Kidney epithelial cell (primary cell): ENCODE measurements at regions not wholly inside any gene's neighbourhood (a gene's known extent, or its start where the extent isn't known, plus 50 kb on each side); places are given as distances from the start of the nearest gene placed in this dataset.
"Not testable (repeated sequence)": the region's sequence is repeated elsewhere in the genome, so short reads cannot be mapped to it uniquely, and the experiment has no call there.

Source experiments
- DNase-seq: peaks from one replicate; pipeline ENCODE4 v3.0.0-alpha.2; 2010; ENCODE audit warnings: low read depth
- H3K27me3 ChIP-seq: 2 replicates; pipeline ENCODE4 v1.6.0; 2011; ENCODE audit warnings: low read length; ENCODE audit not compliant: control insufficient read depth, insufficient read depth
- H3K36me3 ChIP-seq: 2 replicates; pipeline ENCODE4 v1.5.1; 2011; ENCODE audit warnings: low read length; ENCODE audit not compliant: control insufficient read depth, insufficient read depth
- H3K4me3 ChIP-seq: 2 replicates; pipeline ENCODE4 v1.5.1; 2011; ENCODE audit warnings: low read depth, mild to moderate bottlenecking, control low read depth, low read length
- TF ChIP-seq, protein P1 (sequence below): IDR thresholded peaks from 2 replicates; pipeline ENCODE4 v1.5.1; 2011; ENCODE audit warnings: mild to moderate bottlenecking, moderate library complexity, low read length, control low read depth, inconsistent platforms; ENCODE audit not compliant: insufficient read depth, poor library complexity, severe bottlenecking

DNA sequence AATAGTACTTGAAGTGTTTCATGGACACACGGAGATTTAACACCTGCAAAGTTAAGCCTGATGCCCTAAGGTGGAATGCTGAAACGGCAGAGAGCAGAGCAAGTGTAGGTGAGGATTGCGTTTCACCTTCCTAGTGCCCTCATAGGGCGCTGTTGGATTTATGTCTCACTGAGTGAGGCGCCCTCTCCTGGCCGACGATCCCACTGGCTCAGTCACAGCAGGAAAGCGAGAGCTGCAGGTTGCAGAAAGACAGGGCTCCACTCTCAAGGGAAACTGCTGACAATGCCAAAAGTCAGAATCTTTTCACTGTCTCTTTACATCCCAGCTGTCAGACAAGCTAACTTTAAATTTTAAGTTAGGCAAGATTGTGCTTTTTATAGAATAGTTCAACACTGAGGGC, 127.6 kb downstream of the POTEC start:
- TF ChIP-seq, protein P1, sequence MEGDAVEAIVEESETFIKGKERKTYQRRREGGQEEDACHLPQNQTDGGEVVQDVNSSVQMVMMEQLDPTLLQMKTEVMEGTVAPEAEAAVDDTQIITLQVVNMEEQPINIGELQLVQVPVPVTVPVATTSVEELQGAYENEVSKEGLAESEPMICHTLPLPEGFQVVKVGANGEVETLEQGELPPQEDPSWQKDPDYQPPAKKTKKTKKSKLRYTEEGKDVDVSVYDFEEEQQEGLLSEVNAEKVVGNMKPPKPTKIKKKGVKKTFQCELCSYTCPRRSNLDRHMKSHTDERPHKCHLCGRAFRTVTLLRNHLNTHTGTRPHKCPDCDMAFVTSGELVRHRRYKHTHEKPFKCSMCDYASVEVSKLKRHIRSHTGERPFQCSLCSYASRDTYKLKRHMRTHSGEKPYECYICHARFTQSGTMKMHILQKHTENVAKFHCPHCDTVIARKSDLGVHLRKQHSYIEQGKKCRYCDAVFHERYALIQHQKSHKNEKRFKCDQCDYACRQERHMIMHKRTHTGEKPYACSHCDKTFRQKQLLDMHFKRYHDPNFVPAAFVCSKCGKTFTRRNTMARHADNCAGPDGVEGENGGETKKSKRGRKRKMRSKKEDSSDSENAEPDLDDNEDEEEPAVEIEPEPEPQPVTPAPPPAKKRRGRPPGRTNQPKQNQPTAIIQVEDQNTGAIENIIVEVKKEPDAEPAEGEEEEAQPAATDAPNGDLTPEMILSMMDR = peak; percentile 44
- not testable (repeated sequence) for H3K4me3 ChIP-seq, H3K36me3 ChIP-seq, H3K27me3 ChIP-seq, DNase-seq

DNA sequence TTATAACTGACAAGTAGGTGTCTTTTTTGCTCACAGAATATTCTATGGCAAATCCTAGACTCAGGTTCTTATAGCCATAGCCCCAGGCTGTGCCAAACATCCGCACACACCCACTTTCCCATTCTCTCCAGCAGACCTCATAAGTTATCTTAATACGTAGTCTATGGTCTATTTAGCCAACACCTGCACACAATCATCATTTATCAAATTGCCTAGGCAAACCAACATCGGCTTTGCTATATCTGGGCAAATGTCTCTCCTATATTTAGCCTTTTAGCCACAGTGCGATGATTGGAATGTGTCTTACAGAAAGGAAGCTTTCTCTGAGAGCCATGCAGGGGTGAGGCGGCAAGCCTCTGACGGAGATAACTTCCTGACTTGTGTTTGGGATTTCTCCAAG, 128.0 kb downstream of the POTEC start:
- not testable (repeated sequence) for H3K4me3 ChIP-seq, DNase-seq, H3K27me3 ChIP-seq, H3K36me3 ChIP-seq

DNA sequence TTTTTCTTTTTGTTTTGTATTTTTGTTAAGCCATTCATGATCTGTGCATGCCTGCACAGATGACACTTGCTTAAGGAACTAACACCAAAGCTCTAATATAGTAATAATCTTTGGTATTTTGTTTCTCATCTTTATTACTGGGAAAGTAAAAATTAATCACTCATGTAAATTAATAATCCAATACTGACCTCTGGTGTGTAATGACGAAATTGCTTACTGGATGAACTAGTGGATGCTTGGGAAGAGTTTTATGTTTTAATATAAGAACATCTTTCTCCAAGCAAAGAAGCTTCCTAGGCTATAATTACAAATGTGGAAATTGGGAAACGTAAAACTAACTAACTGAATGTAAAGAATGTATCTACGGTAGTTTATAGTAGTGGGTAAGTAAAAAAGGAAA, 147.9 kb downstream of the POTEC start:
- DNase-seq, H3K4me3 ChIP-seq, H3K27me3 ChIP-seq, H3K36me3 ChIP-seq: not testable (repeated sequence)

DNA sequence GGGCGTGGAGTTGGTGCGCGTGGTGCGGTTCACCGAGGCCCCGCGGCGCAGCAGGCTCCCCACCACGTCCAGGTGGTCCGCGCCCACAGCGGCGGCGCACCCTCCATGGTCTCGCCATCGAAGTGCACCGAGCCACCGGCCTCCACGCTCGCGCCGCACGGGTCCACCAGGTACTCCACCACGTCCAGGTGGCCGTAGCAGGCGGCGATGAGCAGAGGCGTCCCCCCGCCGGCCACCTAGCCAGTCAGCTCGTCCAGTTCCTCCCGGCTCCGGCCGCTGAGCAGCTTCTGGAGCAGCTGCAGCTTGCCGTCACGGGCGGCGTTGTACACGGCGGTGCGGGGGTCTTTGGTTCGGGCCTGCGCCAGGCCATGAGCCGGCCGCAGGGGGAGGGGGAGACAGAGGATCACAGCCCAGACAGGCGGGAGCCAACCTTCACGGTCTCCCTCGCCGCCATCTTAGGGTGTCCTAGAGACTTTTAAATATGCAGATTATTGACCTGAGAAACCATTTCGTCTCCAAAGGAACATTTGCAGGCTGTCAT, 149.8 kb downstream of the POTEC start:
- DNase-seq, H3K36me3 ChIP-seq, H3K4me3 ChIP-seq, H3K27me3 ChIP-seq: not testable (repeated sequence)

DNA sequence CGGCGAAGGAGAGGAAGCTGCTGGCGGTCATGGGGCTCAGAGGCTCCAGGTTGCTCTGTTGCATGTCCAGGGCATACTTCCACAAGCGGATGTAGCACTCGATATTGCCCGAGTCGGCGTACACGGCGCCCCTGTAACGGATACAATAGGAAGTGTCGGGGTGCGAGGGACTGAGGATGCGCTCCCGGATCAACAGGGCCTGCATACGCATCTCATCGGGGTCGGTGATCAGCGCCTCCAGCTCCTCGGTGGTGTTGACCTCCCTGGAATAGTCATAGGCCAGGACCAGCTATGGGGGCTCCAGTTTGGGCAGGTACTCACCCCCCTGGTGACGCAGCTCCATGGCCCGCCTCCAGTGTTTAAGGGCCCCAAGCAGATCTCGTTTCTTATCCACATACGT, 150.8 kb downstream of the POTEC start:
- not testable (repeated sequence) for H3K27me3 ChIP-seq, DNase-seq, H3K36me3 ChIP-seq, H3K4me3 ChIP-seq

DNA sequence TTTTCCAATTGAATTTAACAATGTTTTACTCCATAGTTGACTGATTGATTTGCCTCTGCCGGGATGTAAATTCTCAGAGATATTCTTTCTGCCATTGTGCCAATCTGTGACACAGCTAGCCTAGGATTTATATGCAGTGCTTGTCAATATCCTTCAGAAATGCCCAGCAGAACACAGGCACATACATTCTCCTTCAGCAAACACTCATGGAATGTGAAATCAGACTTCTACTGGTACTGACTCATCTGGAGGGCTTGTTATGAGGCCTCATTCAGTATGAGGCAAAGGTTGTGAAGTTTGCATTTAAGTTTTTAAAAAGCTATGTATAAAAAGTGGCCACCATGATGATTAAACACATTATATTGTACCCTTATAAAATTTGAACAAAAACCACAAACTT, 158.4 kb downstream of the POTEC start:
- H3K27me3 ChIP-seq, H3K36me3 ChIP-seq, DNase-seq, H3K4me3 ChIP-seq: not testable (repeated sequence)

DNA sequence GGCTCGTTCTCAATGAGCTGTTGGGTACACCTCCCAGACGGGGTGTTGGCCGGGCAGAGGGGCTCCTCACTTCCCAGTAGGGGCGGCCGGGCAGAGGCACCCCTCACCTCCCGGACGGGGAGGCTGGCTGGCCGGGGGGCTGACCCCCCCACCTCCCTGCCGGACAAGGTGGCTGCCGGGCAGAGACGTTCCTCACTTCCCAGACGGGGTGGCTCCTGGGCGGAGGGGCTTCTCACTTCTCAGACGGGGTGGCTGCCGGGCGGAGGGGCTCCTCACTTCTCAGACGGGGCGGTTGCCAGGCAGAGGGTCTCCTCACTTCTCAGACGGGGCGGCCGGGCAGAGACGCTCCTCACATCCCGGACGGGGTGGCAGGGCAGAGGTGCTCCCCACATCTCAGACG, 160.7 kb downstream of the POTEC start:
- H3K27me3 ChIP-seq, H3K36me3 ChIP-seq, H3K4me3 ChIP-seq, DNase-seq: not testable (repeated sequence)

DNA sequence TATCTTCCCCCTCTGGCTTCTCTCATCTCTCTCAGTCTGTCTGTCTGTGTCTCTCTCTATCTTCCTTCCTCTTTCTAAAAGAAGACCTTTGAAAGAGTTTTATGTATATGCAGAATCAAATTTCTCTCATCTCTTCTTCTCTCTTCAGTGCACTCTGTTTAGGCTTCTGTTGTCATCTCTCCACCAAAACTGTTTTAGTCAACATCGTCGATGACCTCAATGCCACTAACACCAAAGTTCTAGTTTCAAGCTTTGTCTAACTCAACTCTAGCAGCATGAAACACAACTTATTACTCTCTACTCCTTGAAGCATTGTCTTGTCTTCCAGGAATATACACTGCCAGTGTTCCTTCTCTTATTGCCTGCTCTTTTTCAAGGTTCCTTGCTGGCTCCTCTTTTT, 163.9 kb downstream of the POTEC start:
- not testable (repeated sequence) for H3K27me3 ChIP-seq, H3K36me3 ChIP-seq, DNase-seq, H3K4me3 ChIP-seq

DNA sequence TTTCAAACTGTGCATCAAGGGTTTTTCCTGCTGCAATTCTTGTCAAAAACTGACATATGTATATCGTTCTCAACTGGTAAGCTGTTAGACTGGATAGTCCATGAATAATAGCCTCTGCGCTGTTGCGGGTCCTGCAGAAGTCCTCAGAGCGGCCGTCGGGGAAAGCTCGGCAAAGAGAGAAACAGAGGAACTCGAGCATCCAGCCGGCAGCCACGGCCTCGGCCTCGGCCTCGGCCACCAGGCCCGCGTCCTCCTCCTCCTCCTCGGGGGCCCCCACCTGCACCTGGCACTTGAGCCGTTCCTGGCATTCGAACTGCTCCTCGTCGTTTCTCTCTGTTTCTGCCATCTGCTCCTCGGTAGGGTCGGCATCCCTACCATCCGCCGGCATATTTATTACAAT, 165.0 kb downstream of the POTEC start:
- not testable (repeated sequence) for DNase-seq, H3K27me3 ChIP-seq, H3K36me3 ChIP-seq, H3K4me3 ChIP-seq

DNA sequence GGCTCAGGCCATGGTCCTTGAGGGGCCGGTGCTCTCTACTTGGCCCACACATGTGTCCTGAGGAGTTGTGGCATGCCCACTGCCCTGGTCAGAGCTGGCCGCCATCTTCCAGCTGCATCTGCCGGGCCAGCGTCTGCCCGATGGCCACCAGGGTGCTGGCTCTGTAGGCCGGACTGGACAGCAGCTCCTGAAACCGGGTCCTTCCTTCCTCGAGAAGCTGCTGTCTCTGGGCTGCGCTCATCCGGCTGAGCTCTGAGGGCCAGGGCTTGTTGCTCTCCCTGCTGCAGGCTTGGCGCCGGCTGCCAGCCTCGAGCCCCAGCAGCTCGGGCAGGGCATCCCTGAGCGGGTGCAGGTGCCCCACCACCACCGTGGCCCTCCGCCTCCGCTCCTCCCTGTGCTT, 182.1 kb downstream of the POTEC start:
- H3K27me3 ChIP-seq, H3K4me3 ChIP-seq, DNase-seq, H3K36me3 ChIP-seq: not testable (repeated sequence)

DNA sequence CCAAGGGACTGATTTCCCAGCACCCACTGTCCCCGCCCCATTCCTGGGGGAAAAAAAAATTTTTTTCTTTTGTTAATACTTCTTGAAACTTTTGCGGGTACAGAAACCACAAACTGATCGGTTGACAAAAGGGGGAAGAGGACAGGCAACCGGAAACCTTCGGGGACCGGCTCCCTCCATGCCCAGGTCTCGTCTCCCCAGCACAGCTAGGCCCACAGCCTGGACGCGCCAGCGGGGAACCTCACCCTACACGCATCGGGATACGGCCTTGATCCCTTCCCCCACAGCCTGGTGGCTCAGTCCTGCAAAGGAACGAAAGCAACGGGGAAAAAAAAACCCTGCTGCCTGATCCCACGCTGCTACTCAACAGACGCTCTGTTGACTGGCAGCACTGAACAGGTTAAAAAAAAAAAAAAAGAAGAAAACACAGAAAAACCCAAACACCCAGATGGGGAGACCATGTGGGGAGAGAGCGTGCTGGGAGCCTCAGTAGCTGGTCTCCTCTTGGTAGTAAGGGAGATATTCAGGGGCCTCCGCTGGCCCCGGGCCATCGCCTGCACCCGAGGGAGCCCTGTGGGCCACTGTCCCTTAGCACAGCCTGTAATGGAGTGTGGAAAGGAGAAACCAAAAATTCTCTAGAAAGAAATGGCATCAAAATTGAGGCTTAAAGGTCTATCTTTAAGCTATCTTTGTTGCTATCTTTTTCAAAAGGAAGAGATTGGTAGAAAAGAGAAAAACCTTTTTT, 185.7 kb downstream of the POTEC start:
- not testable (repeated sequence) for H3K36me3 ChIP-seq, H3K27me3 ChIP-seq, DNase-seq, H3K4me3 ChIP-seq

DNA sequence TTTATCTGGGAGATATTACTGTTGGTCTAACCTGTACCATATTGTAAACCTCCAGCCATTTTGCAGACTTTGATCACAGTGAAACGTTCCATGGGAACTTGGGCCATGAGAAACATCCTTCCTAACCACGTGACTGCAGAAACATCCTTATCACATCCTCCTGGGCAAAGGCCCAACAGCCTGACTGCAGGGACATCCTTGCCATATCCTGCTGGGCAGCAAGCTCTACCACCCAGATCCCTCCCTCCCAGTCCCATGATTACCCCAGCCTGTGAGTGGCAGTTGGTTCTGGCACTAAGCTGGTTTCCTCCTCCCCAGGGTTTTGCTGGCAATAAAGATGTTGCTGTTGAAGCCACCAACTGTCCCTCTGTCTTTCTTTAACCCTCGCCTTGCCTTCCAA, 201.2 kb downstream of the POTEC start:
- not testable (repeated sequence) for H3K27me3 ChIP-seq, H3K36me3 ChIP-seq, H3K4me3 ChIP-seq, DNase-seq

DNA sequence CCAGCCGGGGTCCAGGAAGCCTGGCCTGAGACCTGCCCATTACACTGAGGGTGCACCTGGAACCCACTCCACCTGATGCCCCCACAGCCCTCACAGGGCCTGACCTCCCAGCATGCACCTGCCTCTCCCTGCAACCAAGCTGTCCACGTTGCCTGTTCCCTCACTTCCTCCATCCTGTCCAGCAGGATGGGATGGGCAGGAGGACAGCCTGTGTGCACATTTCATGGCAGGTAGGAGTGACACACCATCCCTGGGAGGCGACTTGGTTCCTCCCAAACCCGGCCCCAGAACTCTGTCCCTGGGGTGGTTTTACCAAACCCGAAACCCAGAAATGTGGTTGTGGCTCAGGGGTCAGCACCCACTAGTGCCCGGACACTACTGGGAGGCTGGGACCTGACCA, 203.8 kb upstream of the ZNF519 start:
- not testable (repeated sequence) for H3K4me3 ChIP-seq, H3K27me3 ChIP-seq, H3K36me3 ChIP-seq, DNase-seq

DNA sequence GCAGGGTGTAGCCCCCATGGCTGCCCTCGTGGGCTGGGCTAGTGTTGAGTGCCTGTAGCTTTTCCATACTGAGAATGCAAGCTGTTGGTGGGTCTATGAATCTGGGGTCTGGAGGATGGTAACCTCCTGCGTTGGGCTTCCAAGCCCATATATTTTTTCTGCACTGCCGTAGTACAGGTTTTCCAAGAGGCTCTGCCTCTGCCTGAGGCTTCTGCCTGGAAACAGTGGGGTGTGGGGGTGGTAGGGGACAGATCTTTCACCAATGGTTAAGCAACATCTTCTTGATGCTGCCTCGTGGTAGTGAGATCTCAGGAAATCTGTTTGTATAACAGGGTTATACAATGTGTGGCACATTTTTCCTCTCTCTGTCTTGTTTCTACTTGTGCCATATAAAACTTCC, 189.0 kb upstream of the ZNF519 start:
- H3K27me3 ChIP-seq, DNase-seq, H3K36me3 ChIP-seq, H3K4me3 ChIP-seq: not testable (repeated sequence)

DNA sequence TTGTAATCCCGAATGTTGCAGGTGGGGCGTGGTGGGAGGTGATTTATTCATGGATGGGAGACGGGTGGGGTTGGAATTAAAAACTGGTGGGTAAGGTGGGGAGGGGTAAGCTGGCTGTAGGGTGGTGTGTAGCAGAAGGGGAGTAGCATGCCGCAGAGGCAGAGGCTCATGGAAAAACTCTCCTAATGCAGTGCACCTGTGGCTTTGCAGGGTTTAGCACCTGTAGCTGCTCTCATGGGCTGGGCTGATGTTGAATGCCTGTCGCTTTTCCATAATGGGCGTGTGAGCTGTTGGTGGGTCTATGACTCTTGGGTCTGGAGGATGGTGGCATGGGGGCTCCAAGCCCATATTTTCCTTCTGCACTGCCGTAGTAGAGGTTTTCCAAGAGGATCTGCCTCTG, 169.0 kb upstream of the ZNF519 start:
- not testable (repeated sequence) for H3K27me3 ChIP-seq, H3K4me3 ChIP-seq, H3K36me3 ChIP-seq, DNase-seq
